Hepatocyte (in vitro differentiated cells): ENCODE measurements at regions not wholly inside any gene's neighbourhood (a gene's known extent, or its start where the extent isn't known, plus 50 kb on each side); places are given as distances from the start of the nearest gene placed in this dataset.

Source experiments
- DNase-seq: peaks from one replicate; pipeline ENCODE4 v3.0.0-alpha.2; 2016; ENCODE audit warnings: low spot score
- H2AFZ ChIP-seq: fragments of 200-600 bp; sonication (generic); 2 replicates; pipeline ENCODE4 v1.6.0; 2016; ENCODE audit warnings: antibody characterized with exemption, mild to moderate bottlenecking
- H3K27ac ChIP-seq: fragments of 200-600 bp; sonication (generic); 2 replicates; pipeline ENCODE4 v1.5.1; 2016; ENCODE audit warnings: mild to moderate bottlenecking
- H3K27me3 ChIP-seq: fragments of 200-600 bp; sonication (generic); 2 replicates; pipeline ENCODE4 v1.6.1; 2016
- H3K36me3 ChIP-seq: fragments of 200-600 bp; sonication (generic); replicated peaks from 2 replicates; pipeline ENCODE4 v1.5.1; 2016; ENCODE audit warnings: low read depth; ENCODE audit not compliant: insufficient read depth
- H3K4me1 ChIP-seq: fragments of 200-600 bp; sonication (generic); 2 replicates; pipeline ENCODE4 v1.5.1; 2016; ENCODE audit warnings: mild to moderate bottlenecking, moderate library complexity; ENCODE audit not compliant: insufficient read depth
- H3K4me2 ChIP-seq: fragments of 200-600 bp; sonication (generic); 2 replicates; pipeline ENCODE4 v1.6.0; 2016
- H3K4me3 ChIP-seq: fragments of 200-600 bp; sonication (generic); 2 replicates; pipeline ENCODE4 v1.5.1; 2016; ENCODE audit warnings: mild to moderate bottlenecking
- H3K79me2 ChIP-seq: fragments of 200-600 bp; sonication (generic); 2 replicates; pipeline ENCODE4 v1.6.0; 2017; ENCODE audit warnings: mild to moderate bottlenecking
- H3K9me2 ChIP-seq: fragments of 200-600 bp; sonication (generic); replicated peaks from 2 replicates; pipeline ENCODE4 v1.6.0; 2017; ENCODE audit warnings: mild to moderate bottlenecking; ENCODE audit not compliant: insufficient read depth
- H3K9me3 ChIP-seq: fragments of 200-600 bp; sonication (generic); 2 replicates; pipeline ENCODE4 v1.5.1; 2016; ENCODE audit warnings: low read depth, mild to moderate bottlenecking
- H4K20me1 ChIP-seq: fragments of 200-600 bp; sonication (generic); 2 replicates; pipeline ENCODE4 v1.6.0; 2016; ENCODE audit warnings: mild to moderate bottlenecking; ENCODE audit not compliant: insufficient read depth, poor library complexity, severe bottlenecking
- EZH2 ChIP-seq: fragments of 200-600 bp; sonication (generic); IDR thresholded peaks from 2 replicates; pipeline ENCODE4 v1.6.1; 2016; ENCODE audit warnings: antibody characterized with exemption, mild to moderate bottlenecking, borderline replicate concordance
- EZH2phosphoT487 ChIP-seq: fragments of 200-600 bp; sonication (generic); IDR thresholded peaks from one replicate; pipeline ENCODE4 v1.6.1; 2018; ENCODE audit warnings: antibody characterized with exemption, mild to moderate bottlenecking, low read depth, moderate library complexity; ENCODE audit not compliant: unreplicated experiment, severe bottlenecking
- WGBS: methylation state at CpG from one replicate; pipeline ENCODE4 v1.1.6; 2016; ENCODE audit warnings: low lambda C conversion rate; ENCODE audit errors: missing lambda C conversion rate; 5-methylcytosine and 5-hydroxymethylcytosine counted together
- TF ChIP-seq, protein P1 (sequence below): fragments of 200-600 bp; sonication (generic); IDR thresholded peaks from 2 replicates; pipeline ENCODE4 v1.5.1; 2016; ENCODE audit warnings: antibody characterized with exemption, mild to moderate bottlenecking; ENCODE audit not compliant: poor library complexity

GRCh38 chr3:148026009-148026588, 616.9 kb downstream of the ZIC1 start:
- H3K4me2 ChIP-seq: no peak overlapping the region
- H3K36me3 ChIP-seq: no peaks in the 10 kb centered on the region
- H3K9me3 ChIP-seq: no peaks in the 10 kb centered on the region
- no peak overlapping the region for H3K27ac ChIP-seq
- TF ChIP-seq EZH2 (no peak), EZH2phosphoT487 (no peak)
- TF ChIP-seq, protein P1, sequence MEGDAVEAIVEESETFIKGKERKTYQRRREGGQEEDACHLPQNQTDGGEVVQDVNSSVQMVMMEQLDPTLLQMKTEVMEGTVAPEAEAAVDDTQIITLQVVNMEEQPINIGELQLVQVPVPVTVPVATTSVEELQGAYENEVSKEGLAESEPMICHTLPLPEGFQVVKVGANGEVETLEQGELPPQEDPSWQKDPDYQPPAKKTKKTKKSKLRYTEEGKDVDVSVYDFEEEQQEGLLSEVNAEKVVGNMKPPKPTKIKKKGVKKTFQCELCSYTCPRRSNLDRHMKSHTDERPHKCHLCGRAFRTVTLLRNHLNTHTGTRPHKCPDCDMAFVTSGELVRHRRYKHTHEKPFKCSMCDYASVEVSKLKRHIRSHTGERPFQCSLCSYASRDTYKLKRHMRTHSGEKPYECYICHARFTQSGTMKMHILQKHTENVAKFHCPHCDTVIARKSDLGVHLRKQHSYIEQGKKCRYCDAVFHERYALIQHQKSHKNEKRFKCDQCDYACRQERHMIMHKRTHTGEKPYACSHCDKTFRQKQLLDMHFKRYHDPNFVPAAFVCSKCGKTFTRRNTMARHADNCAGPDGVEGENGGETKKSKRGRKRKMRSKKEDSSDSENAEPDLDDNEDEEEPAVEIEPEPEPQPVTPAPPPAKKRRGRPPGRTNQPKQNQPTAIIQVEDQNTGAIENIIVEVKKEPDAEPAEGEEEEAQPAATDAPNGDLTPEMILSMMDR: no peak
- 90% methylated on average over 6 of the region's 6 CpGs for WGBS
- no peak for DNase-seq
- H3K27me3 ChIP-seq: no peaks in the 10 kb centered on the region
- no peaks in the 10 kb centered on the region for H3K4me1 ChIP-seq
- H3K9me2 ChIP-seq: no peaks in the 10 kb centered on the region
- no peak overlapping the region for H3K4me3 ChIP-seq
- H2AFZ ChIP-seq: no peak overlapping the region
- H4K20me1 ChIP-seq: no peaks in the 10 kb centered on the region
- no peaks in the 10 kb centered on the region for H3K79me2 ChIP-seq

DNA sequence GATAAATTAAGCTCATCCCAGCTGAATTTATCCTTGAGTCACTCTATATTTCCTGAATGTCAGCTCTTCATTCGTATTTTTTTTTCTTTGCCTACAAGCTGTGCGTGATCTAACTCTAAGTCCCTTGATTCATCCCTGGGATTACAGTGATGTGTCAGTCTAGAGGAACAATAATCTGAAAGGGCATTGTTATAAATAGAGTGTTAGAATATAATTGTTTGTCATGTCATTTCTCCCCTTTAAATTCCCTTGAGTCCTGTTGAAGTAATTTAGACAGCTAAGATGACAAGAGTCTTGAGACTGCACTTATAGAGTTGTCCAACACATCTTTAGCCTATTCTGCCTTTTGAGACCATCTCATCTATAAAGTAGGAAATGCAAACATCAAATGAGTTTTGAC, 621.8 kb downstream of the ZIC1 start:
- Histone ChIP-seq H4K20me1 (no peaks in the 10 kb centered on the region), H3K27ac (no peak overlapping the region), H3K4me2 (no peak overlapping the region), H3K4me3 (no peak overlapping the region), H3K79me2 (no peaks in the 10 kb centered on the region), H3K27me3 (no peaks in the 10 kb centered on the region), H3K4me1 (no peaks in the 10 kb centered on the region), H3K36me3 (no peaks in the 10 kb centered on the region), H3K9me2 (no peaks in the 10 kb centered on the region), H2AFZ (no peak overlapping the region), H3K9me3 (no peaks in the 10 kb centered on the region)
- TF ChIP-seq EZH2phosphoT487: no peak
- TF ChIP-seq, protein P1: no peak
- TF ChIP-seq EZH2: no peak
- whole genome bisulfite sequencing: 98% methylated on average over 2 of the region's 2 CpGs
- DNase-seq: no peak

DNA sequence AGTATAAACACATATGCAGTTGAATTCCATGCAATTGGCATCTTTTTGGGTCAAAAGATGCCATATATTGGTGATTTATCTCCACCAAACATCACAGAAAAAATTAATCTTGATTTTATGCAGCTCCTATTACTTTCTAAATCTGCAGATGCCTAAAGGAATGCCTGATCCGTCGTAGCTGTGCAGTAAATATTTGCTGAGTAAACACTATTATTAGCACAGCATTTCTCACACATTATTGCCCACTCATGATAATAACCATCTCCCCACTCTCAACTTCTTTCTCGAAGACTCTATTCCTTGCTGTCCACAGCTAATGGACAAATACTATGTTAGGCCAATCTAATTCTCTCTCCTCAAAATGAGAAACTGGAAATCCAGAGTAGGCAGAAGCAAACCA, 625.2 kb downstream of the ZIC1 start:
- Histone ChIP-seq H3K9me3 (no peaks in the 10 kb centered on the region), H3K4me3 (no peak overlapping the region), H3K27me3 (no peaks in the 10 kb centered on the region), H4K20me1 (no peaks in the 10 kb centered on the region), H3K4me1 (no peaks in the 10 kb centered on the region), H3K4me2 (no peak overlapping the region), H3K27ac (no peak overlapping the region), H2AFZ (no peak overlapping the region), H3K36me3 (no peaks in the 10 kb centered on the region), H3K79me2 (no peaks in the 10 kb centered on the region), H3K9me2 (no peaks in the 10 kb centered on the region)
- TF ChIP-seq, protein P1: no peak
- no peak for TF ChIP-seq EZH2
- TF ChIP-seq EZH2phosphoT487: no peak
- 51% methylated on average over 3 of the region's 3 CpGs for WGBS
- DNase-seq: no peak
